ENCODE measurements at regions not wholly inside any gene's neighbourhood (a gene's known extent, or its start where the extent isn't known, plus 50 kb on each side); places are given as distances from the start of the nearest gene placed in this dataset.

DNA sequence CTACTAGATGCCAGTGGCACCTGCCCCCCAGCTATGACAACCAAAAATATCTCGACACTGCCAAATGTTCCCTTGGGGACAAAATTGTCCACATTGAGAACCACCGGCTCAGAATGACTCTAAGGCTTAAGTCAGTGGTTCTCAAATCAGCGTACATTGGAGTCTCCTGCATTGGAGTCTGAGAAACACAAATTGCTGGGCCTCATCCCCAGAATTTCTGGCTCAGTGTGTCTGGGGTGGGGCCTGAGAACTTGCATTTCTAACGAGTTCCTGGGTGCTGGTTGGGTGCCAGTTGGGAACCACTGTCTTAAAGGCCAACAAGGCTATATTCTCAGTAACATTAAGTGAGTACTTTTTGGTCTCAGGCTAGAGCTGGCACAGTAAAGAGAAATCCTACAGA lies 77.7 kb upstream of the GADD45A start:
- no peak for TF ChIP-seq POLR2AphosphoS5 (IDR thresholded peaks at IDR 0.05; ENCODE audit: low read depth, low read length)
- no peak for TF ChIP-seq SPI1 (IDR thresholded peaks at IDR 0.05; ENCODE audit: low read depth, low read length)
- no peak for TF ChIP-seq POLR2A (IDR thresholded peaks at IDR 0.05; ENCODE audit: low read depth, low read length)
- TF ChIP-seq POU2F2 (IDR thresholded peaks at IDR 0.05; ENCODE audit: low read depth, low read length) = no peak
- TF ChIP-seq TAF1 (IDR thresholded peaks at IDR 0.05; ENCODE audit: low read depth, low read length) = no peak

All from GM12891 (cell line).